K562 (cell line): ENCODE measurements at regions not wholly inside any gene's neighbourhood (a gene's known extent, or its start where the extent isn't known, plus 50 kb on each side); places are given as distances from the start of the nearest gene placed in this dataset.
A peak's percentile ranks its signal among the peaks of the same experiment; 100 is the strongest.

ENCODE experiments used
- ATAC-seq: fragments of 200-7000 bp; cut with Tn5 transposase; 3 replicates; pipeline ENCODE4 v1.9.1; 2020; ENCODE audit warnings: moderate library complexity
- BruUV-seq: library from RNA; stranded (reverse); fragments of 400-500 nt; replicated peaks from 2 replicates; lab custom pipeline; 2021; lab: Mats Ljungman, UMichigan
- CTCF ChIA-PET: fragments of 300-600 bp; formaldehyde crosslinking; extraction: SDS; loops from one replicate; lab custom pipeline; 2021; ENCODE audit warnings: low intra/inter-chr PET ratio; lab: Yijun Ruan, JAX
- POLR2A ChIA-PET: fragments of 300-600, 350-650 bp; sonication (Branson Sonifier 250); formaldehyde crosslinking; extraction: SDS; loops from one replicate; lab custom pipeline; 2021; ENCODE audit warnings: antibody characterized with exemption, inconsistent platforms; lab: Yijun Ruan, JAX
- DNase-seq, 4 experiments: peaks; one replicate each; pipeline versions ENCODE4 v3.0.0 to v3.0.0-alpha.2; 2011 to 2018; ENCODE audit warnings: low spot score in 3 of 4, mixed read lengths in 3 of 4; ENCODE audit errors: extremely low read depth in 1 of 4
- FAIRE-seq: peaks from 2 replicates; lab custom pipeline; 2011; peaks lifted over from hg19 to GRCh38; lab: Jason Lieb, UNC
- H2AFZ ChIP-seq: 2 replicates; pipeline ENCODE4 v1.6.0; 2011; ENCODE audit warnings: low read depth, low read length, control low read depth, inconsistent platforms
- H3K27ac ChIP-seq: fragments of 200-600 bp; 3 replicates; pipeline ENCODE4 v1.8.0; 2011; ENCODE audit warnings: low read depth, mild to moderate bottlenecking, control low read depth, inconsistent platforms, low read length, moderate library complexity, mixed read lengths; ENCODE audit errors: extremely low read depth
- H3K27me3 ChIP-seq, 2 experiments: fragments of 300-600 bp in 1 of 2; 2 replicates in 1 of 2; 3 replicates in 1 of 2; pipeline versions ENCODE4 v1.6.0 to v1.8.0; 2011; ENCODE audit warnings: inconsistent platforms in 2 of 2, low read length in 2 of 2, mild to moderate bottlenecking in 1 of 2, mixed read lengths in 1 of 2, moderate library complexity in 1 of 2; ENCODE audit not compliant: control insufficient read depth in 2 of 2, insufficient read depth in 2 of 2
- H3K36me3 ChIP-seq: fragments of 300-600 bp; 3 replicates; pipeline ENCODE4 v1.8.0; 2011; ENCODE audit warnings: mild to moderate bottlenecking, low read length, inconsistent platforms; ENCODE audit not compliant: control insufficient read depth, insufficient read depth
- H3K4me1 ChIP-seq, 2 experiments: fragments of 200-600 bp in 1 of 2; replicated peaks in 1 of 2; 2 replicates in 1 of 2; 3 replicates in 1 of 2; pipeline versions ENCODE4 v1.5.1 to v1.8.0; 2011; ENCODE audit warnings: inconsistent platforms in 2 of 2, low read length in 2 of 2, mild to moderate bottlenecking in 1 of 2, mixed read lengths in 1 of 2, moderate library complexity in 1 of 2; ENCODE audit not compliant: control insufficient read depth in 2 of 2, insufficient read depth in 2 of 2
- H3K4me2 ChIP-seq: 2 replicates; pipeline ENCODE4 v1.6.1; 2011; ENCODE audit warnings: low read length, control low read depth, inconsistent platforms, mixed read lengths; ENCODE audit not compliant: insufficient read depth
- H3K4me3 ChIP-seq: fragments of 200-600 bp; sonication (generic), shearing (Covaris generic); 2 replicates; pipeline ENCODE4 v1.5.1; 2016; ENCODE audit warnings: control low read depth, inconsistent platforms
- H3K79me2 ChIP-seq: fragments of 200-600 bp; 3 replicates; pipeline ENCODE4 v1.8.0; 2011; ENCODE audit warnings: low read length, inconsistent platforms; ENCODE audit not compliant: control insufficient read depth, insufficient read depth
- H3K9ac ChIP-seq, 2 experiments: 2 replicates each; pipeline versions ENCODE4 v1.6.0 to v1.6.1; 2011; ENCODE audit warnings: low read depth in 2 of 2, low read length in 2 of 2, control low read depth in 1 of 2, inconsistent platforms in 1 of 2, mild to moderate bottlenecking in 1 of 2, mixed read lengths in 1 of 2; ENCODE audit not compliant: insufficient read depth in 1 of 2
- H3K9me1 ChIP-seq: one replicate; pipeline ENCODE4 v1.6.0; 2011; ENCODE audit warnings: inconsistent platforms, mild to moderate bottlenecking, low read length, moderate library complexity; ENCODE audit not compliant: control insufficient read depth, insufficient read depth
- H3K9me3 ChIP-seq: replicated peaks from 2 replicates; pipeline ENCODE4 v1.5.1; 2011; ENCODE audit warnings: low read depth, low read length, inconsistent platforms; ENCODE audit not compliant: control insufficient read depth, insufficient read depth
- H4K20me1 ChIP-seq: replicated peaks from 2 replicates; pipeline ENCODE4 v1.6.1; 2011; ENCODE audit warnings: low read length, inconsistent platforms, mixed read lengths; ENCODE audit not compliant: control insufficient read depth, insufficient read depth
- ARHGAP35 ChIP-seq: fragments of 450-650 bp; IDR thresholded peaks from 2 replicates; pipeline ENCODE4 v1.6.1; 2018; ENCODE audit not compliant: partially characterized antibody
- CAMTA2 ChIP-seq: fragments of 250-450 bp; sonication (Bioruptor Pico); conservative IDR thresholded peaks from 2 replicates; pipeline ENCODE4 v1.5.1; 2022
- DACH1 ChIP-seq: fragments of 450-650 bp; IDR thresholded peaks from 2 replicates; pipeline ENCODE4 v1.6.1; 2018; ENCODE audit not compliant: partially characterized antibody
- DEAF1 ChIP-seq: fragments of 450-650 bp; formaldehyde crosslinking; IDR thresholded peaks from 2 replicates; pipeline ENCODE4 v1.4.0; 2020; ENCODE audit warnings: mild to moderate bottlenecking, moderate library complexity
- DNMT1 ChIP-seq: fragments of 450-650 bp; IDR thresholded peaks from 2 replicates; pipeline ENCODE4 v1.6.1; 2016; ENCODE audit warnings: antibody characterized with exemption, mild to moderate bottlenecking
- EGR1 ChIP-seq: fragments of 450-650 bp; conservative IDR thresholded peaks from 2 replicates; pipeline ENCODE4 v1.6.1; 2017; ENCODE audit warnings: mild to moderate bottlenecking
- MIER1 ChIP-seq: fragments of 450-650 bp; IDR thresholded peaks from 2 replicates; pipeline ENCODE4 v1.6.1; 2016; ENCODE audit warnings: antibody characterized with exemption, mild to moderate bottlenecking, low read depth
- POLR2B ChIP-seq: fragments of 450-650 bp; IDR thresholded peaks from 2 replicates; pipeline ENCODE4 v1.6.1; 2018; ENCODE audit warnings: low read depth; ENCODE audit not compliant: partially characterized antibody
- RAD21 ChIP-seq, 2 experiments: fragments of 250-450 bp in 1 of 2; fragments of 450-650 bp in 1 of 2; sonication (Bioruptor Pico) in 1 of 2; formaldehyde crosslinking in 1 of 2; IDR thresholded peaks in 1 of 2; conservative IDR thresholded peaks in 1 of 2; 2 replicates each; pipeline versions ENCODE4 v1.4.0 to v1.8.0; 2020 to 2022; ENCODE audit warnings: mild to moderate bottlenecking in 2 of 2, moderate library complexity in 1 of 2
- SMC3 ChIP-seq: conservative IDR thresholded peaks from 2 replicates; pipeline ENCODE4 v1.6.1; 2011; ENCODE audit warnings: low read depth, low read length, improper control_type of control experiment; ENCODE audit not compliant: insufficient read depth
- ZNF444 ChIP-seq: fragments of 250-450 bp; sonication (Bioruptor Pico); IDR thresholded peaks from 2 replicates; pipeline ENCODE4 v1.4.0; 2020; ENCODE audit warnings: mild to moderate bottlenecking, moderate library complexity
- WGBS: fragments of 100-300 bp; shearing (Covaris generic); methylation state at CpG from one replicate; pipeline ENCODE4 v1.1.6; 2016; ENCODE audit warnings: low coverage, mixed read lengths; ENCODE audit not compliant: insufficient coverage; ENCODE audit errors: missing lambda C conversion rate; 5-methylcytosine and 5-hydroxymethylcytosine counted together
- in situ Hi-C: fragments of 300-500 bp; cut with MboI; formaldehyde crosslinking; loops from 4 replicates; pipeline ENCODE4 v1.15.0; 2018; ENCODE audit warnings: inconsistent platforms, mixed read lengths
- intact Hi-C: fragments of 100-400 bp; cut with micrococcal nuclease; formaldehyde crosslinking; loops from 2 replicates; pipeline ENCODE4 v1.14.2; 2022
- TF ChIP-seq, protein P1 (sequence below), 3 experiments: IDR thresholded peaks in 2 of 3; conservative IDR thresholded peaks in 1 of 3; 2 replicates each; pipeline ENCODE4 v1.5.1; 2011 to 2012; ENCODE audit warnings: low read length in 3 of 3, mild to moderate bottlenecking in 3 of 3, control low read depth in 2 of 3, improper control_type of control experiment in 1 of 3, inconsistent platforms in 1 of 3, low read depth in 1 of 3, mixed read lengths in 1 of 3, moderate library complexity in 1 of 3; ENCODE audit not compliant: insufficient read depth in 2 of 3

GRCh38 chr6:799769-800168, 106.8 kb upstream of the EXOC2 start:
- TF ChIP-seq MIER1 (no peak), ZNF444 (no peak)
- in situ Hi-C loops = loop anchor here (10.0 kb wide), 2 partner anchors 205 to 575 kb away; no protein-coding TSS in a partner anchor
- no peak for DNase-seq
- ATAC-seq = no peak
- intact Hi-C loops = loop anchor here (10.0 kb wide), 1 partner anchor 95 kb away; no protein-coding TSS in a partner anchor
- no peak for FAIRE-seq
- BruUV-seq = no TSS peak
- ChIA-PET CTCF (no interaction called here), POLR2A (no interaction called here)
- H3K27ac ChIP-seq = no peak overlapping the region
- H3K27me3 ChIP-seq = peaks cover 14 to 41% of the 10 kb centered on the region in 2 experiments
- H2AFZ ChIP-seq = no peak overlapping the region
- no peak overlapping the region for H3K9ac ChIP-seq
- H3K36me3 ChIP-seq = no peaks in the 10 kb centered on the region
- no peaks in the 10 kb centered on the region for H3K9me3 ChIP-seq
- no peaks in the 10 kb centered on the region for H3K9me1 ChIP-seq
- H3K4me3 ChIP-seq = no peak overlapping the region
- H4K20me1 ChIP-seq = no peaks in the 10 kb centered on the region
- H3K4me2 ChIP-seq = no peak overlapping the region
- 0% methylated on average over 6 of the region's 6 CpGs for WGBS
- H3K79me2 ChIP-seq = no peaks in the 10 kb centered on the region
- H3K4me1 ChIP-seq = no peaks in the 10 kb centered on the region

- Histone ChIP-seq H3K36me3 (no peaks in the 10 kb centered on the region), H3K27ac (no peak overlapping the region), H3K4me1 (no peaks in the 10 kb centered on the region), H3K9ac (no peak overlapping the region), H3K9me3 (no peaks in the 10 kb centered on the region), H3K4me2 (no peak overlapping the region), H3K9me1 (no peaks in the 10 kb centered on the region), H3K27me3 (peaks cover 20 to 43% of the 10 kb centered on the region in 2 experiments), H3K79me2 (no peaks in the 10 kb centered on the region), H4K20me1 (no peaks in the 10 kb centered on the region), H2AFZ (no peak overlapping the region), H3K4me3 (no peak overlapping the region)
- WGBS = under 1% methylated on average over 5 of the region's 5 CpGs
- intact Hi-C loops = loop anchor here (1.0 to 2.0 kb wide), 3 partner anchors 583 to 639 kb away; no protein-coding TSS in a partner anchor
- CTCF ChIA-PET = interaction anchor here (0.8 to 3.1 kb wide), 4 partner anchors 173 to 639 kb away, joined by 4 to 15 read pairs (median 10); no protein-coding TSS in a partner anchor
- peak; percentile 86 for ATAC-seq
- in situ Hi-C loops = loop anchor here (10.0 kb wide), 2 partner anchors 203 to 577 kb away; no protein-coding TSS in a partner anchor
- DNase-seq = peak; percentile 33 to 66 (median 48)
- FAIRE-seq = peak; percentile 91
- POLR2A ChIA-PET = no interaction called here
- BruUV-seq = no TSS peak
- no peak for TF ChIP-seq EGR1
- no peak for TF ChIP-seq ARHGAP35
- TF ChIP-seq CAMTA2 (CRISPR knock-in tag) = no peak
- peak; percentile 70 for TF ChIP-seq SMC3
- TF ChIP-seq, protein P1, sequence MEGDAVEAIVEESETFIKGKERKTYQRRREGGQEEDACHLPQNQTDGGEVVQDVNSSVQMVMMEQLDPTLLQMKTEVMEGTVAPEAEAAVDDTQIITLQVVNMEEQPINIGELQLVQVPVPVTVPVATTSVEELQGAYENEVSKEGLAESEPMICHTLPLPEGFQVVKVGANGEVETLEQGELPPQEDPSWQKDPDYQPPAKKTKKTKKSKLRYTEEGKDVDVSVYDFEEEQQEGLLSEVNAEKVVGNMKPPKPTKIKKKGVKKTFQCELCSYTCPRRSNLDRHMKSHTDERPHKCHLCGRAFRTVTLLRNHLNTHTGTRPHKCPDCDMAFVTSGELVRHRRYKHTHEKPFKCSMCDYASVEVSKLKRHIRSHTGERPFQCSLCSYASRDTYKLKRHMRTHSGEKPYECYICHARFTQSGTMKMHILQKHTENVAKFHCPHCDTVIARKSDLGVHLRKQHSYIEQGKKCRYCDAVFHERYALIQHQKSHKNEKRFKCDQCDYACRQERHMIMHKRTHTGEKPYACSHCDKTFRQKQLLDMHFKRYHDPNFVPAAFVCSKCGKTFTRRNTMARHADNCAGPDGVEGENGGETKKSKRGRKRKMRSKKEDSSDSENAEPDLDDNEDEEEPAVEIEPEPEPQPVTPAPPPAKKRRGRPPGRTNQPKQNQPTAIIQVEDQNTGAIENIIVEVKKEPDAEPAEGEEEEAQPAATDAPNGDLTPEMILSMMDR (IDR thresholded peaks at IDR 0.05 in 2 of 3, conservative IDR thresholded peaks at IDR 0.05 in 1 of 3; ENCODE audit: insufficient read depth in 2 of 3, low read depth in 1 of 3, low read length in 3 of 3) = peak; percentile 55 to 80 (median 69); a peak in 5 of 6 replicates
- TF ChIP-seq DACH1 = peak; percentile 55
- TF ChIP-seq DEAF1 = peak; percentile 91
- peak; percentile 90 to 91 for TF ChIP-seq RAD21 (CRISPR knock-in tag; conservative IDR thresholded peaks at IDR 0.05 in 1 of 2, IDR thresholded peaks at IDR 0.05 in 1 of 2)
- TF ChIP-seq POLR2B = no peak
- no peak for TF ChIP-seq DNMT1
These were observed 104.6 kb upstream of the EXOC2 start for GRCh38 chr6:797479-798077.
